SK-N-SH (cell line): ENCODE measurements at regions not wholly inside any gene's neighbourhood (a gene's known extent, or its start where the extent isn't known, plus 50 kb on each side); places are given as distances from the start of the nearest gene placed in this dataset.

ENCODE experiments used
- CTCF ChIA-PET: fragments of 300-600, 350-600 bp; formaldehyde crosslinking; extraction: SDS; loops from one replicate; lab custom pipeline; 2021; lab: Yijun Ruan, JAX
- POLR2A ChIA-PET: fragments of 350-600 bp; sonication (Branson Sonifier 250); formaldehyde crosslinking; extraction: SDS; loops from one replicate; lab custom pipeline; 2020; ENCODE audit warnings: antibody characterized with exemption, inconsistent platforms; lab: Yijun Ruan, JAX
- DNase-seq: peaks from one replicate; pipeline ENCODE4 v3.0.0; 2012
- H2AFZ ChIP-seq: fragments of 200-600 bp; sonication (generic); 2 replicates; pipeline ENCODE4 v1.8.1; 2016; ENCODE audit warnings: antibody characterized with exemption, mild to moderate bottlenecking, low read depth
- H3F3A ChIP-seq: fragments of 200-600 bp; sonication (generic); replicated peaks from 2 replicates; pipeline ENCODE3; 2016; ENCODE audit warnings: antibody characterized with exemption, mild to moderate bottlenecking; ENCODE audit not compliant: insufficient read depth
- H3K27ac ChIP-seq, 2 experiments: fragments of 200-500 bp in 1 of 2; fragments of 200-600 bp in 1 of 2; sonication (Bioruptor generic) in 1 of 2; sonication (generic), shearing (Covaris generic) in 1 of 2; 2 replicates each; pipeline versions ENCODE4 v1.5.1 to v1.6.1; 2014 to 2016; ENCODE audit warnings: low read depth in 2 of 2, inconsistent platforms in 1 of 2, low read length in 1 of 2, mild to moderate bottlenecking in 1 of 2, mixed read lengths in 1 of 2
- H3K27me3 ChIP-seq: fragments of 200-600 bp; sonication (generic), shearing (Covaris generic); 2 replicates; pipeline ENCODE4 v1.6.1; 2016; ENCODE audit warnings: mixed run types; ENCODE audit not compliant: insufficient read depth
- H3K36me3 ChIP-seq, 2 experiments: fragments of 200-500 bp in 1 of 2; fragments of 200-600 bp in 1 of 2; sonication (Bioruptor generic) in 1 of 2; sonication (generic) in 1 of 2; replicated peaks in 1 of 2; 2 replicates each; pipeline versions ENCODE3 to v1.5.1; 2014 to 2016; ENCODE audit warnings: low read length in 1 of 2, mild to moderate bottlenecking in 1 of 2; ENCODE audit not compliant: insufficient read depth in 2 of 2, control insufficient read depth in 1 of 2
- H3K4me1 ChIP-seq, 2 experiments: fragments of 200-500 bp in 1 of 2; fragments of 200-600 bp in 1 of 2; sonication (Bioruptor generic) in 1 of 2; sonication (generic), shearing (Covaris generic) in 1 of 2; 2 replicates each; pipeline versions ENCODE4 v1.5.1 to v1.6.1; 2014 to 2016; ENCODE audit warnings: low read depth in 1 of 2, low read length in 1 of 2, mixed run types in 1 of 2; ENCODE audit not compliant: insufficient read depth in 2 of 2, control insufficient read depth in 1 of 2
- H3K4me2 ChIP-seq: fragments of 200-600 bp; sonication (generic), shearing (Covaris generic); 2 replicates; pipeline ENCODE4 v1.6.1; 2017; ENCODE audit warnings: mixed run types
- H3K4me3 ChIP-seq, 2 experiments: fragments of 200-500 bp in 1 of 2; fragments of 200-600 bp in 1 of 2; sonication (Bioruptor generic) in 1 of 2; sonication (generic), shearing (Covaris generic) in 1 of 2; 2 replicates each; pipeline versions ENCODE4 v1.5.1 to v1.8.1; 2014 to 2016; ENCODE audit warnings: low read depth in 2 of 2, inconsistent platforms in 1 of 2, low read length in 1 of 2, mild to moderate bottlenecking in 1 of 2, mixed read lengths in 1 of 2, moderate library complexity in 1 of 2
- H3K79me2 ChIP-seq: fragments of 200-600 bp; sonication (generic); 2 replicates; pipeline ENCODE4 v1.8.1; 2017; ENCODE audit warnings: mild to moderate bottlenecking; ENCODE audit not compliant: insufficient read depth
- H3K9ac ChIP-seq: fragments of 200-600 bp; sonication (generic); 2 replicates; pipeline ENCODE4 v1.6.1; 2017; ENCODE audit warnings: mixed run types
- H3K9me2 ChIP-seq: fragments of 200-600 bp; sonication (generic); 2 replicates; pipeline ENCODE4 v1.6.1; 2017; ENCODE audit warnings: mixed run types
- H3K9me3 ChIP-seq: fragments of 200-600 bp; sonication (generic); 2 replicates; pipeline ENCODE4 v1.6.1; 2017; ENCODE audit warnings: mixed run types, mild to moderate bottlenecking, moderate library complexity
- H4K20me1 ChIP-seq: fragments of 200-600 bp; sonication (generic); 2 replicates; pipeline ENCODE4 v1.6.1; 2017; ENCODE audit warnings: mild to moderate bottlenecking, mixed run types; ENCODE audit not compliant: insufficient read depth
- CHD2 ChIP-seq: fragments of 150-350 bp; IDR thresholded peaks from 2 replicates; pipeline ENCODE4 v1.6.1; 2018; ENCODE audit warnings: low read length; ENCODE audit not compliant: partially characterized antibody
- EZH2phosphoT487 ChIP-seq: fragments of 200-600 bp; sonication (generic); IDR thresholded peaks from 2 replicates; pipeline ENCODE4 v1.6.1; 2017; ENCODE audit warnings: low read depth, mixed run types, mild to moderate bottlenecking, antibody characterized with exemption, moderate library complexity, borderline replicate concordance
- FOXJ3 ChIP-seq: sonication (generic); formaldehyde crosslinking; IDR thresholded peaks from 2 replicates; pipeline ENCODE4 v1.5.1; 2020; ENCODE audit warnings: mild to moderate bottlenecking, missing genetic modification reagents
- FOXM1 ChIP-seq: IDR thresholded peaks from 2 replicates; pipeline ENCODE4 v1.4.0; 2012; ENCODE audit warnings: low read depth, mild to moderate bottlenecking
- GABPA ChIP-seq: IDR thresholded peaks from 2 replicates; pipeline ENCODE4 v1.4.0; 2012; ENCODE audit warnings: low read depth, mild to moderate bottlenecking
- JUND ChIP-seq: IDR thresholded peaks from 2 replicates; pipeline ENCODE4 v1.4.0; 2012
- MXI1 ChIP-seq: IDR thresholded peaks from 2 replicates; pipeline ENCODE4 v1.6.1; 2012; ENCODE audit warnings: mild to moderate bottlenecking, low read depth, low read length, improper control_type of control experiment
- NFIC ChIP-seq: IDR thresholded peaks from 2 replicates; pipeline ENCODE4 v1.4.0; 2012; ENCODE audit warnings: borderline replicate concordance
- RAD21 ChIP-seq: IDR thresholded peaks from 2 replicates; pipeline ENCODE4 v1.6.1; 2012; ENCODE audit warnings: mild to moderate bottlenecking, low read length
- RCOR1 ChIP-seq: fragments of 150-350 bp; IDR thresholded peaks from 2 replicates; pipeline ENCODE4 v1.6.1; 2017; ENCODE audit warnings: antibody characterized with exemption, low read length
- RFX5 ChIP-seq: IDR thresholded peaks from 2 replicates; pipeline ENCODE4 v1.6.1; 2012; ENCODE audit warnings: mild to moderate bottlenecking, improper control_type of control experiment, low read length
- SMC3 ChIP-seq: IDR thresholded peaks from 2 replicates; pipeline ENCODE4 v1.6.1; 2012; ENCODE audit warnings: low read depth, low read length, improper control_type of control experiment
- TAF1 ChIP-seq: IDR thresholded peaks from 2 replicates; pipeline ENCODE4 v1.6.1; 2012; ENCODE audit warnings: low read depth, mild to moderate bottlenecking, low read length, moderate library complexity, borderline replicate concordance
- TCF12 ChIP-seq: IDR thresholded peaks from 2 replicates; pipeline ENCODE4 v1.4.0; 2012
- TEAD4 ChIP-seq: IDR thresholded peaks from 2 replicates; pipeline ENCODE4 v1.4.0; 2012; ENCODE audit warnings: mild to moderate bottlenecking, borderline replicate concordance; ENCODE audit not compliant: insufficient read depth
- WGBS: methylation state at CpG from one replicate; pipeline ENCODE4 v1.1.6; 2017; ENCODE audit warnings: low lambda C conversion rate; 5-methylcytosine and 5-hydroxymethylcytosine counted together
- TF ChIP-seq, protein P1 (sequence below): fragments of 200-600 bp; sonication (generic); IDR thresholded peaks from 2 replicates; pipeline ENCODE4 v1.6.1; 2017; ENCODE audit warnings: antibody characterized with exemption, mild to moderate bottlenecking, moderate library complexity
- TF ChIP-seq, protein P2 (sequence below): IDR thresholded peaks from 2 replicates; pipeline ENCODE4 v1.4.0; 2012; ENCODE audit warnings: low read depth
- TF ChIP-seq, protein P3 (sequence below): IDR thresholded peaks from 2 replicates; pipeline ENCODE4; 2012

DNA sequence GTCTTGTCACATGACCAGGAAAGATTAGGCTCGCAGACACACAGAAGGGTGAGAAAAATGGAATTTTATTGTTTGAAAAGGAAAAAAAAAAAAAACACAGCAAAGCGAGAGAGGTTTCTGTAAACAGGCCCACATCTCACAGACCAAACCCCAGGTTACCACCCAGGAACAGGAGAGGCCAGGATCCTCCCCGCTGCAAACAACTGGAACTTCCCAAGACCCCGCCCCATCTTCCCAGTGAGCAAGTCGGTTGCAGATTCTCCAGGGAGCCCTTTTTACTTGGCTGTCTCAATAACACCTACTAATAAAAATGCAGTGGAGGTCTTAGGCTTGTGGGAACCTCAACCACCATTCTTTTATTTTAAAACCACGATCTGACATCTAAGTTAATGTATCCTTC lies 84.7 kb upstream of the ETS2 start:
- no peak overlapping the region for H3K4me3 ChIP-seq
- WGBS, result 66% methylated on average over 6 of the region's 6 CpGs

DNA sequence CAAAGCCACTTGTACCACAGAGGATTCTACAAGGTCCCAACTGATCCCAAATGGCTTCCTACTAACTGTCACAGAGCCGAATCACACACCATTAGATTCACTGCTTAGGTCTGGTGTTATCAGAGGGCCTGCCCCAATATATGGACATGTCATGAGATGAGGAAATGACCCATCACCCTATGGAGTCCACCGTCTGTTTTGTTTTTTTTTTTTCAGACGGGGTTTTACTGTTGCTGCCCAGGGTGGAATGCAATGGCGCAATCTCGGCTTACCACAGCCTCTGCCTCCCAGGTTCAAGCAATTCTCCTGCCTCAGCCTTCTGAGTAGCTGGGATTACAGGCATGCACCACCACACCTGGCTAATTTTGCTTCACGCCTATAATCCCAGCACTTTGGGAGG lies 83.8 kb upstream of the ETS2 start:
- Histone ChIP-seq H4K20me1 (no peaks in the 10 kb centered on the region), H3K36me3 (no peaks in the 10 kb centered on the region), H3K27ac (no peak overlapping the region), H3K9me2 (no peaks in the 10 kb centered on the region), H2AFZ (no peak overlapping the region), H3K4me1 (no peaks in the 10 kb centered on the region; a peak in 1 of 4 replicates), H3K4me3 (no peak overlapping the region), H3K79me2 (no peaks in the 10 kb centered on the region), H3K9me3 (no peaks in the 10 kb centered on the region), H3K9ac (no peak overlapping the region), H3F3A (no peaks in the 10 kb centered on the region), H3K4me2 (no peak overlapping the region), H3K27me3 (no peaks in the 10 kb centered on the region)
- ChIA-PET POLR2A (no interaction called here), CTCF (interaction anchor here (0.5 to 3.8 kb wide), 4 partner anchors 9 to 1746 kb away, joined by 3 to 15 read pairs (median 4); no protein-coding TSS in a partner anchor)
- DNase-seq, result no peak
- WGBS, result 76% methylated on average over 6 of the region's 6 CpGs
- TF ChIP-seq MXI1 (no peak), JUND (no peak), FOXJ3 (CRISPR knock-in tag) (no peak), TEAD4 (no peak), TCF12 (no peak), FOXM1 (no peak), RFX5 (no peak), GABPA (no peak), RAD21 (no peak), TAF1 (no peak), EZH2phosphoT487 (no peak), RCOR1 (no peak)
- TF ChIP-seq, protein P1, sequence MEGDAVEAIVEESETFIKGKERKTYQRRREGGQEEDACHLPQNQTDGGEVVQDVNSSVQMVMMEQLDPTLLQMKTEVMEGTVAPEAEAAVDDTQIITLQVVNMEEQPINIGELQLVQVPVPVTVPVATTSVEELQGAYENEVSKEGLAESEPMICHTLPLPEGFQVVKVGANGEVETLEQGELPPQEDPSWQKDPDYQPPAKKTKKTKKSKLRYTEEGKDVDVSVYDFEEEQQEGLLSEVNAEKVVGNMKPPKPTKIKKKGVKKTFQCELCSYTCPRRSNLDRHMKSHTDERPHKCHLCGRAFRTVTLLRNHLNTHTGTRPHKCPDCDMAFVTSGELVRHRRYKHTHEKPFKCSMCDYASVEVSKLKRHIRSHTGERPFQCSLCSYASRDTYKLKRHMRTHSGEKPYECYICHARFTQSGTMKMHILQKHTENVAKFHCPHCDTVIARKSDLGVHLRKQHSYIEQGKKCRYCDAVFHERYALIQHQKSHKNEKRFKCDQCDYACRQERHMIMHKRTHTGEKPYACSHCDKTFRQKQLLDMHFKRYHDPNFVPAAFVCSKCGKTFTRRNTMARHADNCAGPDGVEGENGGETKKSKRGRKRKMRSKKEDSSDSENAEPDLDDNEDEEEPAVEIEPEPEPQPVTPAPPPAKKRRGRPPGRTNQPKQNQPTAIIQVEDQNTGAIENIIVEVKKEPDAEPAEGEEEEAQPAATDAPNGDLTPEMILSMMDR, result no peak

More for the DNA sequence above, 84.7 kb upstream of the ETS2 start:
- H3K9ac ChIP-seq, result no peak overlapping the region
- H3K9me3 ChIP-seq, result no peaks in the 10 kb centered on the region
- H3K9me2 ChIP-seq, result no peaks in the 10 kb centered on the region
- no peak overlapping the region for H3K4me2 ChIP-seq
- H3K36me3 ChIP-seq, result no peaks in the 10 kb centered on the region
- no peak overlapping the region for H2AFZ ChIP-seq
- no peaks in the 10 kb centered on the region for H3K79me2 ChIP-seq
- ChIA-PET CTCF (interaction anchor here (0.6 to 2.0 kb wide), 5 partner anchors 8 to 405 kb away, joined by 3 to 7 read pairs (median 6); no protein-coding TSS in a partner anchor), POLR2A (no interaction called here)
- DNase-seq, result no peak
- H3K27ac ChIP-seq, result no peak overlapping the region
- no peaks in the 10 kb centered on the region for H3F3A ChIP-seq
- H3K27me3 ChIP-seq, result no peaks in the 10 kb centered on the region
- no peak for TF ChIP-seq SMC3
- TF ChIP-seq, protein P2, sequence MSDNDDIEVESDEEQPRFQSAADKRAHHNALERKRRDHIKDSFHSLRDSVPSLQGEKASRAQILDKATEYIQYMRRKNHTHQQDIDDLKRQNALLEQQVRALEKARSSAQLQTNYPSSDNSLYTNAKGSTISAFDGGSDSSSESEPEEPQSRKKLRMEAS, result no peak
- no peak for TF ChIP-seq NFIC
- TF ChIP-seq, protein P3, sequence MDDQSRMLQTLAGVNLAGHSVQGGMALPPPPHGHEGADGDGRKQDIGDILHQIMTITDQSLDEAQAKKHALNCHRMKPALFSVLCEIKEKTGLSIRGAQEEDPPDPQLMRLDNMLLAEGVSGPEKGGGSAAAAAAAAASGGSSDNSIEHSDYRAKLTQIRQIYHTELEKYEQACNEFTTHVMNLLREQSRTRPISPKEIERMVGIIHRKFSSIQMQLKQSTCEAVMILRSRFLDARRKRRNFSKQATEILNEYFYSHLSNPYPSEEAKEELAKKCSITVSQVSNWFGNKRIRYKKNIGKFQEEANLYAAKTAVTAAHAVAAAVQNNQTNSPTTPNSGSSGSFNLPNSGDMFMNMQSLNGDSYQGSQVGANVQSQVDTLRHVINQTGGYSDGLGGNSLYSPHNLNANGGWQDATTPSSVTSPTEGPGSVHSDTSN, result no peak
- TF ChIP-seq CHD2, result no peak
- TF ChIP-seq FOXJ3 (CRISPR knock-in tag), result no peak
- TF ChIP-seq TCF12, result no peak
- H4K20me1 ChIP-seq, result no peaks in the 10 kb centered on the region
- no peaks in the 10 kb centered on the region; a peak in 1 of 4 replicates for H3K4me1 ChIP-seq
